CD1c-positive myeloid dendritic cell (primary cell): ENCODE measurements at regions not wholly inside any gene's neighbourhood (a gene's known extent, or its start where the extent isn't known, plus 50 kb on each side); places are given as distances from the start of the nearest gene placed in this dataset.

Experiments used
- DNase-seq: peaks from one replicate; pipeline ENCODE4 v3.0.0-alpha.2; 2016; ENCODE audit errors: extremely low spot score

DNA sequence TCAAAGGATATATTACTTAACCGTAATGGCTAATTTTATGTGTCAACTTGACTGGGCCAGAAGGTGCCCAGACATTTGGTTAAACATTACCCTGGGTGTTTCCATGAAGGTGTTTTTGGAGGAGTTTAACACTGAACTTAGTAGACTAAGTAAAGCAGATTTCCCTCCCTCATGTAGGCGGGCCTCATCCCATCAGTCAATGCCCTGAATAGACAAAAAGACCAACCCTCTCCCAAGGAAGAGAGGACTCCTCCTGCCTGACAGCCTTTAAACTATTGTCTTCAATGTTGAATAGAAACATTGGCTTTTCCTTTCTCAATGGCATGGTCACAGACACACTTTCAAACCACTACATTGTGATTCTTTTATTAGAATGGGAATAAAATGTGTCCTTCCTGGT is 121.9 kb downstream of the SETD4 start:
- DNase-seq, result no peak

DNA sequence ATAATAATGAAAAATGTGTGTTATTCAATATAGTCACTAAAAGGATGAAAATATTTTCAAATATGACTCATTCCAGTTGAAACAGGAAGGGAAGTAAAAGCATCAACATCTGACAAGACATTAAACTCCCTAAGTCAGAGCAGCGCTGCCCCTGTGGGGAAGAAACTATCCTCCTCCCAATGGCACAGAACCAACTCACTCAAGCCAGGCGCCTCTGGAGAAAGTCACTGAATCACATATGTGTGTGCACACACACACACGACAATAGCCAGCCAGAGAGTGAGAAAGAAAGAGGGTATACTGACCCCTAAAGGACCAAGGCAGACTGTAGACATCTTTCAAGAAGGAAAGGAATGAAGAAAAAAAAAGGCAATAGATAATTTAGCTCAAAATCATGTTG is 126.9 kb downstream of the SETD4 start:
- DNase-seq, result peak; percentile 86

DNA sequence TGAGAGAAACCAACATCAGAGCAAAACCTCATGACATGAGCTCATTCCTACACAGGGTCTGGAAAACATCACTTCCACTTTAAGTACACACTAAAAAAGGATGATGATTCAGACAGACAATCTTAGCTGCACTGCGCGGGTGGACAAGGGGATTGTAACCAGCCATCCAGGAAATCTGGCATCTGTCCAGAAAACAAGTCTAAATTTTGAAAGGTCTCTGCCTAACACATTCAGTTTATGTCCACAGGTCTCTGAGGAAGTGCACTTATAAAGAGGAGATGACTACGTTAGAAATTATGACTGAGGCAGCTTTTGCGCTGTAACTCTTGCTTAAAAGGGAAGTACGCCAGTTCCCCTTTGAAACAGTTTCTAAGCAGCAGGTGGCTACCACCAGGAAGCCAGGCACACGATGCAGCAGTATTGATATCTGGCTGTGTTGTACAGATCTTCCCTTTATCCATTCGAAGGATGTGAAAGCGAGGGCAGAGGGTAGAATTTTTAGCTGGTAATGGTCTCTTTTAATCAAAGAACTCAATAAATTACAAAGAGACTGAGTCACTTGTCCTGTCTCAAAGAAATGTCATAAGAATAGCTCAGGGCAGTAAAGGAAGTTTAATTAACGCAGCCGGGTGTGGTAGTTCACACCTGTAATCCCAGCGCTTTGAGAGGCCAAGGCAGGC is 128.0 kb downstream of the SETD4 start:
- DNase-seq, result peak; percentile 98

DNA sequence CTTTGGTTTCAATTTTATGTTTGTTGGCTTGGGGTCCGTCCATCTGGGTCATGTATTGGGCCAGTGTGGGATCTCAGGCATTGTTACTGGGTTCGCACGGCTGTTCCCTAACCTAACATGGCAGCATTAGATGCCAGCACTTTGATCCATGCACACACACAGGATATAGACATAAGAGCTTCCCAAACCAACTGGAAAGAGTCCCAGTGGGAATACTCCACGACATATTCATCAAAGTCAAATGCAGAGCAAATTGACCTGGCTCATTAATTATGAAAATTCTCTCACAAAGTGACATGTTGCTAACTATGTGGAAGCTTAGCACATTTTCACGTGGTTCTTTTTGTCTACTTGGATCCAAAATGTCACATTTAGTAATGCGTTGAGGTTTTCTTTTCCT is 130.4 kb downstream of the SETD4 start:
- DNase-seq, result no peak

DNA sequence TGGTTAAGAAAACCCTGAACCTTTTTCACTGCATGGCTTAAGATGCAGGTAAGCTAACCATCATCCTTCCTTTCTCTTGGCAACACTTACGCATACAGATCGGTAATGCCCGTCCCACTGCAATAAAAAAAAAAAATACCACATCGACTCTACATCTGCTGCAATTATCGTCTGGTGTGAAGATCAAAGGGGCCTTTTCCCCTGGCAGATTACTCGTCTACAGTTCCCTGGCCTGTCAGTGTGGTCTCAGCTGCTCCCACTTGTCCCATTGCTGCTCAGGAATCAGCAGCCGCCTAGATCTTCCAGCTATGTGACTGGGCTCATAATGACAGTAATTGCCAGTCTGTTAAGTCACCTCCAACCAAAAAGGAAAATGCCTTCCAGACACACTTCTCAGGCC is 133.1 kb downstream of the SETD4 start:
- DNase-seq, result no peak

DNA sequence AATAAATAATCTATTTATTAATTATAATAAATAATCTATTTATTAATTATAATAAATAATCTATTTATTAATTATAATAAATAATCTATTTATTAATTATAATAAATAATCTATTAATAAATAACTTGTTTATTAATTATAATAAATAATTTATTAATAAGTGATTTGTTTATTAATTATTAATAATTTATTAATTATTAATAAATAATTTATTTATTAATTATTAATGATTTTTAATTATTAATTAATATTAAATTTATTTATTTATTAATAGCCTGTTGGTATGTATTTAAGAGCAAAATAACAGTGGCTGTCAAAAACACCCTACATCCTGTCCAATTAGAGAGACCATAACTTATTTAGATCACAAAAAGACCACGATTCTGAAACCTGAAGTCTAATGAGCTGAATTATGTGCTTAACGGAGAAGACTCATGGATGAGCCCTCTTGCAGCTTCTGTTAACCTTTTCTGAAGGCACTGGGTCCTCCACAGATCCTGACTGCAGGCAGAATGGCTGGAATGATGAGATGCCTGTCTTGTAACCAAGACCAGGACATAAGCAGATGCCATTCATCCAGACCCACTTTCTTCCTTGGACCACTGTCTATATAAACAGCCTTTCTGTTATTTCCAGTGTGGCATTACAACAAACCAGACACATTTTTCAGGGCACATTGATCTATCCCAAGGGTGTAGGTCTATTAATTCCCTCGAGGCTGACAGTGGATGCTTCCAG is 134.2 kb downstream of the SETD4 start:
- DNase-seq, result no peak

DNA sequence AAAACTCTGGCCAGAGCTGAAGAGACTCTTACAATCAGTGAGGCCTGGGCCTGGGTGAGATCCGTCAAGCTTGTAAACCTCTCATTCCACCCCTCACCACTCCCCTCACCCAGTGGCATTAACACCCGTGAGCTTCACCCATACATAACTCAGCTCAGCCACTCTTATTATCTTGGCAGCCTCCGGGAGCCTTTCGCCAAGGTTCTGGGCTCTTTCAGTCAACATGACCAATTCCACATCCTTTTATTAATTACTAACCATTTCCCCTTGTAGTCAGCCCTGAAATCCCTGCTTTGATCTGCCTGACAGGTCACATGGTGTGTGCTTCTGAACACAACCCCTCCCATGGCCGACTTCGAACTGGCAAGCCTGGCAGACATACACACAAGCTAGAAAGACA is 134.8 kb downstream of the SETD4 start:
- peak; percentile 14 for DNase-seq

DNA sequence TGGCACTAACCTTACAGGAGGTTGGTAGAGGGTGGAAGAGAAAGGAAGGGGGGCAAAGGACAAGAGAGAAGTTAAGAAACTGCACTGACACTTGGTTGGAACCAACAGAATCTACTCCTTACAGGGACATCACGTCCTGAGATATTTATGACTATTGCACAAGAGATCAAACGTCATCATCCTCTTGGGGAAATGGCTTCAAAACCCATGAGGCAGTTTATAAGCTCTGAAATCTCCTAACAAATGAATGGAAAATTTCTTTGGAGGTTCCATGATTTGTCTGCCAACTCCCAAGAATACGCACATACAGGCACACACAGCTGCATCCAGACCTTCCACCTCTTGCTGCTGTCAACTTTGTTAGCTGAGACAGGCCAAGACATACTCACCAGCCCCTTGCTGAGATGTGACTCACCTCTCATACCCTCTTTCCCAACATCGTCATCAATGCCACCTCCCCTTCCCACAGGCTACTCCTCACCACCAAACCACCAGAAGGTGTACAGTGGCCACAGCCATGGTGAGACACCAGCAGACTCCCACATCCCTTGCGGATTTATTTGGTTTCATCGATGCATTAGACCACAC is 135.5 kb downstream of the SETD4 start:
- DNase-seq, result peak; percentile 34

DNA sequence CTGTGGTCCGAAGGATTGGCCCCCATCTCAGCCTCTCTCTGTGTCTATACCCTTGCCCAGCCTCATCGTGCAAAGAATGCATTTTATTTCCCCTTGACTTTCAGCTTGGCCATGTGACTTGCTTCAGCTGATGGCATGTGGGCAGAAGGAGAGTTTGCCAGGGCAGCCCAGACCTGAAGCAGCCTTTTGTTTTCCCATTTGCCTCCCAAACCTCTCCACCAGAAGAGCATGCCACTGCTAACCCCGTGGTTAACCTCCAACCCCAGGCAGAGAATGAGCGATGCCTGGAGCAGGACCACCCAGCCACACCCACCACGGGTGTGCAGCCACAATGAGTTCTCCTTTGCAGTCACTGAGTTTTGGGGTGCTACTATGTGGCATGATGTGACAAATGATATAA is 136.4 kb downstream of the SETD4 start:
- DNase-seq, result no peak

DNA sequence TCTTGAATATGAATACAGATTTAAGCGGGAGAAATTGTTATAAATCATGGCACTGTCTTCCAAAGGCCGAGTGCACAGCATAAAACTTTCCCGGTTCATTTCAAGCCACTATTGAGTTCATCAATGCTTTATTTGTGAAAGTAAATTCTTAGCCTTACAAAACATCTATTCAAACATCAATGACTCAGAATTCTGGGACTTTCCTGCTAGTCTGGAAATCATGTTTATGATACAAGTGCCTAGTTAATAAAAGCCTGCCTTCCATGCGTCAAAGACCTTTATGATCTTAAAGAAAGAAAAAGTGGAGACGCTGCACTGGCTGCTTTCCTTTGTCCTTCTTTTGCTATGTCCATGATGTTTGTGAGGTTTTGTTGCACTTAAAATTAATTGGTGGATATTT is 137.7 kb downstream of the SETD4 start:
- no peak for DNase-seq

DNA sequence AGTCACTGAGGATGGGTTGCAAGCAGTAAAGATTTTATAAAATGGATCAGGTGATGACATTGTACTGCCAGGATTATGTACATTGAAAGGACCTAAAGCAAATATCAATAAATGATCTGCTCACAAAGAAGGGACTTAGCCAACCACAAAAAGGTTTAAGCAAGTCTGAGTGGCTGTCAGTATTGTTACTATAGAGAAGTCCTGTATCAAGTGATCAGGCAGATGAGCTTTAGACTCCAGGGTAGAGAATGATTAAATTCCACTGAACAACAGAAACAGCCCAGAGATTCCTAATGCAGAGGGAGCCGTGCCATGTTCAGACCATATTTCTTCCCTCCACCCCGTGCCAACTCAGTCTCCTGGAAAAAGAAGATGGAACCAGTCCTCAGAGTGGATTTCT is 138.9 kb downstream of the SETD4 start:
- DNase-seq, result no peak

DNA sequence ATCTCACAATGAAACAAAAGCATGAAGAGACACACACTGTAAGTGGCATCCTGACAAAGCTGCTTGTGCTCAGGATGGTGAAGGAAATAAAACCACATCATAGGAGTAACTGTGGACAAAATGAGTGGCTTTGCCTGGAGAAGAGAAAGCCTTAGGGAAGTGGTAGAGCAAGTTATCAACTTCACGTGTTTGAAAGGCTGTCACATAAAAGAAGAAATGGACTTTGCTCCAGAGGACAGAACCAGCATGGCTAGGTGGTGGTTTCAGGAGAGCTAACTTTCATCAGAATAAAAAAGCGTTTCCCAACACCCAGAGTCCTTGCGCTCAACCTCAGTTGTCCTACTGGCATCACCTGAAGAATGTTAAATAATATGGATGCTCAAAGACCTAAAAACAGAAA is 139.9 kb downstream of the SETD4 start:
- DNase-seq, result no peak

DNA sequence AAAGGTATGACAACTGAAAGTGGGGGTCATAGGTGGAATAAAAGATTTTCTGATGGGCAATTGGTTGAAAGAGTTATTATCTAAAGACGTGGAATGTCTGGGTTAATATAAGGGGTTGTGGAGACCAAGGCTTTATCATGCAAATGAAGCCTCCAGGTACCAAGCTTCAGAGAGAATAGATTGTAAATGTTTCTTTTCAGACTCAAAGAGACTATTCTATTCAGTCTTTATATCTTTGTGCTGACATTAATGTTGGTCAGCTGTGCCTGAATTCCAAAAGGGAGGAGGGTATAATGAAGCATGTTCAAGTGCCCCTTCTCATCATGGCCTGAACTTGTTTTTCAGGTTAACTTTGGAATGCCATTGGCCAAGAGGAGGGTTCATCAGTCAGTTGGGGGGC is 145.3 kb downstream of the SETD4 start:
- DNase-seq, result no peak

DNA sequence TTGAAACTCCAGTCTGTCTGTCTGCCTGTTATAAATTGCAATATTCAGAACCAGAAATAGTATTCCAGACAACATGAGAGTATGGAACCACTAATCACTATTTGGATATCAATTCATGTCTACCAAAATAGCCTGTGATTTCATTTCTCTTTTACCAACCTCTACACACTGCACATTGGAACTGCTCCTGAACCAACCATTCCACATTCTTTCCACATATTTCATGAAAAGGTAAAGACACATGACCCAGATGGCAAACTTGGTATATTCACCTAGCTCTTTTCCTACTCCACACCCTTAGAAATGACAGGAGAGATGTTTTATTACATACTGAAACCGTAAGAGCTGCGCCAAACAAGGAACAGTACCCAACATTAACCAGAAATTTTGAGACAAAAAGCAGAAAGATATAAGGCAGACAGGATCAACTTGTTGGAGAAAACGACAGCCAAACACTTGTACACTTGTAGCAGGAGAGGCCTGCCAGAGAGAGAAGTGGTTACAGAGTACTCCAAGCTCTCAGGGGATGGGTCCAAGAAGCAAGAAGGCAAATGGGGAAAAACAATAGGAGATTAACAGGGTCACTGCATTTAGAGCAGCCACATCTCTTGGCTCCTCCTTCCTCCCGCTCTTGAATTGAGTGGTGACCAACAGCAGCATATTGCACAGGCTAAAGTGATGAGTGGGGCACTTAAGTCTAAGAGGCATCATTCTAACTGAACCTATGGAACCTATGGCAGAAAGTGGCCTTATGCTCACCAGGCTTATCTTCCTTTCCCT is 148.7 kb downstream of the SETD4 start:
- DNase-seq, result no peak

DNA sequence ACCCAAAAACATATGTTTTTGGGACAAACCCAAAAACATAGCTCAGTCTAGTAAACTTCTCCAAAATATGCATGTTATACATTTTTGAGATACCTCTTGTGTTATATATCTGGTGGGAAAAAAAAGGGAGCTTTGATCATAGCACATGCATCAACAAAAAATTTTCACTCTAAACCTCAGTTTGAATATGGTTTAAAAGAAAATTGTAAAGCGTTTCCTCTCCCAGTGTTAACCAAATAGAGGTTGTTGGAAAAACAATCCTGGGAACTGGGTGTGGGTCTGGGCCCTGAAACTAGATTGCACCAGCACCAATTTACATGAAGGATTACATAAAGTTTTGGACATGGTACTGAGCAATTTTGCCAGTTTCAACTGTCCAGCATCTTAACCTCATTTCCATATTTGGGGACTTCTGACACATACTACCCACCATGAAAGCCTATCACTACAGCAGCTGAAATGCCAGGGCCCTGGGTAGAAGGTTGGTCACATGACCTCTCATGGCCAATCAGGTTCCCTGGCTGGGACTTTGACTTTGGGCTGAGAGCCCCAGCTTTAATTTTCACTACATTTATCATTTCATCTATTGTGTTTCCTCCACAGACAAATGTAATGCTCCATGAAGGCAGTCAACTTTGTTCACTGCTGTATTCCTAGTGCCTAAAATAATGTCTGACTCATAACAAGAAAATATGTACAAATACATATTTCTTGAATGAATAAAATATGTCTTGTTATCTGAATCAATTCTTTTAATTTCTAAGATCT is 150.7 kb downstream of the SETD4 start:
- no peak for DNase-seq

DNA sequence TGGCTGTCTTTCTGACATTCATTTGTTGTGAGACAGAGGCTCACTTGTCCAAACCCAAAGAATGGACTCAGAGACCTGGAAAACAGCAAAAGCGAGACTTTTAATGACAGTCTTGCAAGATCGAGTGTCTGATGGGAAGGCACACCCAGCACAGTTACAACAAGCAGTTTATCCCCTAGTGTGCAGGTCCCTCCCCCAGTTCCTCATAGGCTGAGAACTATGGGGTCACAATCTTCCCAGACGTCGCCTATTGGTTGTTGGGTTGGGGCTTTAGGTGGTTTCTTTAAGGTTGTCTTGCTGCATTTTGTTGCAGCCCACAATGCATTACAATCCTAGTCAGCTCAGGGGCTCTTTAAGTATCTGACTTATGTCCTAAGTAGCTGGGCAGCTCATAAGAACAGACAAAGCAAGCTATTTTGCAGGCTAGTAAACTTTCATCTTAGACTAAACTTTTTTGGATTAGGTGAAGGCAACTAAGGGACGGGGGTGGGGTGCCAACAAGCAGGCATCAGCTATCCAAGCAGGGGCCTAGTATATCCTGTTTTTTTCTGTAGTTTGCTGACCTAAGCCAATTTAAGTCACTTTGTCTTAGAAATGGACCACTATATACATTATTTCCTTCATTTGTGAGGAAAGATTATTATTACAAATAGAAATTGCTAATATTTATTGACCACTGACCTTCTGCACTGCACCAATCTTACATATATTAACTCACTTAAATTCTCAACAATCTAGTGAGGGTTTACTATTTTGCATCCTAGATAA is 151.8 kb downstream of the SETD4 start:
- no peak for DNase-seq

DNA sequence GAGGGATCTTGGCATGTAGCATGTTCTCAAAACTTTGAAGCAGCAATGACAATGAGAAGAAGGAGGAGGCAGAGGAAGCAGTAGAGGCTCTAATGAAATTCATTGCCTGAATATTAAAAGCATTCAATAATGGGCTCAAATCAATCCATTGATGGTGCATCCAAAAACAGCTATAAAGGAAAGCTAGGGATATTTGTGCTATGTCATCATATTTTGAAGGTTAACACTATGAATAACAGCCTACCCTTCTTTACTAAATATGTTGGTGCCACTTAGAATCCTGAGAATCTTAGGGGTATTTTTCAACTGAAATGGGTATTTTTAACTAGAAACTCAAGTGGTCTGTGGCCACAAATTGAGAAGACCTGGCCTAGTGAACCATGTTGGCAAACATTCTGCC is 153.7 kb downstream of the SETD4 start:
- DNase-seq, result no peak

DNA sequence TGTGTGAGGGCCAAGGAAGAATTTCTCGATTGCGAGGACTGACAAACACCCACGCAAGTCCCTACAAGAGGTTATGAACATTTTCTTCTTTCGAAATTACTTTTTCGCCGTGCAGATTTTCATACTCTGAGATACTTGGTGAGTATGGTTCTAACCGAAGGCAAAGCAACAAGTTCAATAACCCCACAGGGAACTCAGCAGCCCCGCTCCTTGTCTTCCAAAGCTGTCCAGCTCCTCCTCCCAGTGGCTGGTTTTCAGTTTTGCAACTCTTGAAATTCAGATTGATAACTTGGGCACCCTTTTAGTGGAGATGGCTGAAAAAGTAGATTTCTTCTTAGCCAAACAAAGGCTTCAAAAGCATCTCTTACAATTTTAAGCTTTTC is 154.4 kb downstream of the SETD4 start:
- peak; percentile 13 for DNase-seq

DNA sequence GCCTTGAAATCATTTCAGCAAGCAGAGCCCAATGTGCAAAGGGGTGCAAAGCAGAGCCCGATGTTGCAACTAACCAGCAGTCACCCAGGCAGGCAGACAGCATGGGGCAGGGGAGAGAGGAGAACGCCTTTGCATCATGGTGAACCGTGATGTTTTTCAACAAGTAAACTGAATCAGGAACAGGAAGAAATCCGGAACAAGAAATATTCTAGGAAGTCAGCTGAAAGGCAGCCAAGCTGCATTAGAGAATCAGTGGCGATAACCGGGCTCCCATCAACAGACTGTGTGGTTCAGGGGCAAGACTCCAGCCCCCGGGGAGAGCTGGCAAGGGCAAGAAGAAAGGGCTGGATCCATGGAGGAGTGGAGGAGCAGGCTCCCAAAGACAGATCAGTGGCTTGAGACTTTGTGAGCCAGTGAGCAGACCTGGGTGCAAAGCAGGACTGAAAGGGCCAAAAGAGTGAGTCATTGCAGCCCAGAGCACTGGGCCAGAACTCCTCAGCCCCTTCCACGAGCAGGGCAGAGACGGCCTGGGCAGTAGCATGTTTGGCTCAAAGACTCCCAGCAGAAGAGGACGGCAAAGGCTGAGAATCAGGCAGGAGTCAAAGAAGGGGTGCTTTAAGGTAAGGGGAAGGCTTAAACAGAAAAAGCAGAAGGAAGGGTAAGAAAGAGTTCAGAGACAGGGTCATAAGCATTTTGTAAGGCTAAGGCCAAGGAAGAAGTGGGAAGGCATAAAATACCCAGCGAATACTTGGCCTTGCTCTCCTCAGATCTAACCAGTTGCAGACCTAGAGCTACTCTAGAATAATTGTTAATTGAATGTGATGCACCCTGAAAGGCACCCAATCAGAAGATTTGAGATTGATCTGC is 155.0 kb downstream of the SETD4 start:
- peak; percentile 39 for DNase-seq

DNA sequence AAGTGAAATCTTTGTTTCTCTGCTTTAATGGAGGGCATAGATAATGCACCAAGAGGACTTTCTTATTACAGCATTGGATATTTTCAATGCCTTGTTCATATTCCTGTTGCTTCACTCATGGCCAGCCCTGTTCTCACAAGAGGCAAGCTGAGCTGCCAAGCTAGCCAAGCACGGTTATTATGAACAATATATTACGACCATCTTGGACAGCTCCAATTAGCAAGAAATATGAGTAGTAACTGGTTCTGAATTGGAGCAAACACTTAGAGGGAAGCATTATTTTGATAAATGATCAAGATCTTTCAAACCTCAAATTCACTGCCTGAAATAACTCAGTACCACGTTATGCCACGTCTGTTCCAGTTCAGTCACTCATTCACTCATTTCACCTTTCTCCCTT is 159.8 kb downstream of the SETD4 start:
- DNase-seq, result no peak
